ENCODE measurements at regions not wholly inside any gene's neighbourhood (a gene's known extent, or its start where the extent isn't known, plus 50 kb on each side); places are given as distances from the start of the nearest gene placed in this dataset.
"Not testable (repeated sequence)": the region's sequence is repeated elsewhere in the genome, so short reads cannot be mapped to it uniquely, and the experiment has no call there.

GRCh38 chr6:3922619-3923018 is 73.4 kb downstream of the FAM50B start:
- not testable (repeated sequence) for TF ChIP-seq FOS (IDR thresholded peaks at IDR 0.05; ENCODE audit: low read depth, low read length); CHD1 (IDR thresholded peaks at IDR 0.05; ENCODE audit: low read depth, low read length); CTCF (conservative IDR thresholded peaks at IDR 0.05; ENCODE audit: low read depth, low read length); USF2 (IDR thresholded peaks at IDR 0.05; ENCODE audit: low read depth, low read length); RAD21 (IDR thresholded peaks at IDR 0.05; ENCODE audit: low read length); CEBPB (IDR thresholded peaks at IDR 0.05; ENCODE audit: low read depth, low read length); POLR2A (IDR thresholded peaks at IDR 0.05; ENCODE audit: low read depth, low read length); SMC3 (IDR thresholded peaks at IDR 0.05; ENCODE audit: low read depth, low read length); RFX5 (IDR thresholded peaks at IDR 0.05; ENCODE audit: low read depth, low read length)

Data from IMR-90 (cell line).